H1 (cell line): ENCODE measurements at regions not wholly inside any gene's neighbourhood (a gene's known extent, or its start where the extent isn't known, plus 50 kb on each side); places are given as distances from the start of the nearest gene placed in this dataset.

Experiments used
- CTCF ChIA-PET: fragments of 300-600 bp; sonication (Branson Sonifier 250); formaldehyde crosslinking; loops from one replicate; lab custom pipeline; 2021; ENCODE audit not compliant: partially characterized antibody; lab: Charles Lee
- POLR2A ChIA-PET: fragments of 300-600 bp; sonication (Branson Sonifier 250); formaldehyde crosslinking; loops from one replicate; lab custom pipeline; 2021; ENCODE audit warnings: inconsistent platforms; ENCODE audit not compliant: partially characterized antibody; lab: Charles Lee
- DNase-seq, 2 experiments: peaks; one replicate each; pipeline versions ENCODE4 v3.0.0 to v3.0.0-alpha.2; 2010 to 2022; ENCODE audit warnings: low spot score in 2 of 2, low read depth in 1 of 2, mixed read lengths in 1 of 2
- FAIRE-seq: peaks from 2 replicates; lab custom pipeline; 2011; peaks lifted over from hg19 to GRCh38; lab: Jason Lieb, UNC
- H2AFZ ChIP-seq: 2 replicates; pipeline ENCODE4 v1.8.1; 2012; ENCODE audit warnings: low read length, inconsistent platforms
- H2AK5ac ChIP-seq: 2 replicates; pipeline ENCODE4 v1.6.1; 2013; ENCODE audit warnings: low read depth, low read length
- H2BK120ac ChIP-seq: replicated peaks from 2 replicates; pipeline ENCODE3; 2013; ENCODE audit warnings: low read depth, low read length, inconsistent platforms
- H2BK12ac ChIP-seq: 2 replicates; pipeline ENCODE4 v1.6.1; 2013; ENCODE audit warnings: low read depth, low read length
- H2BK15ac ChIP-seq: 2 replicates; pipeline ENCODE4 v1.6.1; 2013; ENCODE audit warnings: low read length
- H2BK20ac ChIP-seq: 2 replicates; pipeline ENCODE4 v1.6.1; 2013; ENCODE audit warnings: low read length
- H2BK5ac ChIP-seq: 2 replicates; pipeline ENCODE4 v1.6.1; 2013; ENCODE audit warnings: low read depth, low read length
- H3K14ac ChIP-seq: 2 replicates; pipeline ENCODE4 v1.6.1; 2013; ENCODE audit warnings: inconsistent platforms; ENCODE audit not compliant: insufficient read length
- H3K18ac ChIP-seq: 2 replicates; pipeline ENCODE4 v1.6.1; 2013; ENCODE audit warnings: low read length; ENCODE audit errors: extremely low read depth
- H3K23ac ChIP-seq: 2 replicates; pipeline ENCODE4 v1.6.1; 2013; ENCODE audit warnings: inconsistent platforms; ENCODE audit not compliant: insufficient read length
- H3K23me2 ChIP-seq: 2 replicates; pipeline ENCODE4 v1.6.1; 2013; ENCODE audit warnings: low read depth, low read length
- H3K27ac ChIP-seq: 2 replicates; pipeline ENCODE4 v1.6.1; 2011; ENCODE audit warnings: low read depth, low read length, inconsistent platforms
- H3K27me3 ChIP-seq, 4 experiments: replicated peaks in 1 of 4; 1 replicate in 1 of 4; 2 replicates in 3 of 4; pipeline versions ENCODE4 v1.6.1 to v1.8.1; 2011 to 2013; ENCODE audit warnings: low read length in 3 of 4, mild to moderate bottlenecking in 3 of 4, inconsistent platforms in 2 of 4, mixed read lengths in 2 of 4, moderate library complexity in 1 of 4; ENCODE audit not compliant: control insufficient read depth in 3 of 4, insufficient read depth in 3 of 4; ENCODE audit errors: extremely low read depth in 1 of 4
- H3K36me3 ChIP-seq, 4 experiments: 2 replicates each; pipeline versions ENCODE4 v1.6.1 to v1.8.1; 2011 to 2013; ENCODE audit warnings: mild to moderate bottlenecking in 4 of 4, low read length in 3 of 4, moderate library complexity in 2 of 4, control low read depth in 1 of 4, inconsistent platforms in 1 of 4; ENCODE audit not compliant: insufficient read depth in 4 of 4, control insufficient read depth in 2 of 4
- H3K4ac ChIP-seq: replicated peaks from 2 replicates; pipeline ENCODE3; 2013; ENCODE audit warnings: low read length, low read depth, mixed read lengths, inconsistent platforms; ENCODE audit not compliant: insufficient read length
- H3K4me1 ChIP-seq, 4 experiments: replicated peaks in 1 of 4; 1 replicate in 1 of 4; 2 replicates in 3 of 4; pipeline versions ENCODE4 v1.6.1 to v1.8.1; 2011 to 2013; ENCODE audit warnings: low read length in 3 of 4, inconsistent platforms in 2 of 4, mixed read lengths in 1 of 4; ENCODE audit not compliant: insufficient read depth in 4 of 4, control insufficient read depth in 3 of 4
- H3K4me2 ChIP-seq, 2 experiments: 2 replicates each; pipeline versions ENCODE4 v1.6.1 to v1.8.1; 2011 to 2013; ENCODE audit warnings: low read depth in 2 of 2, low read length in 2 of 2, control low read depth in 1 of 2, inconsistent platforms in 1 of 2, mild to moderate bottlenecking in 1 of 2; ENCODE audit not compliant: insufficient read depth in 1 of 2
- H3K4me3 ChIP-seq, 4 experiments: fragments of 200-600, 300-600 bp in 1 of 4; sonication (generic), shearing (Covaris generic), sonication (Bioruptor Twin) in 1 of 4; 2 replicates each; pipeline versions ENCODE4 v1.5.1 to v1.8.1; 2011 to 2016; ENCODE audit warnings: low read length in 4 of 4, low read depth in 3 of 4, control low read depth in 2 of 4, inconsistent platforms in 2 of 4, mild to moderate bottlenecking in 2 of 4, mixed read lengths in 1 of 4, moderate library complexity in 1 of 4; ENCODE audit not compliant: insufficient read depth in 2 of 4; ENCODE audit errors: extremely low read depth in 1 of 4
- H3K56ac ChIP-seq: replicated peaks from 2 replicates; pipeline ENCODE3; 2013; ENCODE audit warnings: low read depth, mild to moderate bottlenecking, mixed read lengths, low read length, inconsistent platforms; ENCODE audit not compliant: insufficient read length
- H3K79me1 ChIP-seq: 2 replicates; pipeline ENCODE4 v1.6.1; 2013; ENCODE audit warnings: low read depth, low read length, control low read depth
- H3K79me2 ChIP-seq, 2 experiments: 2 replicates each; pipeline versions ENCODE4 v1.6.1 to v1.8.1; 2012 to 2013; ENCODE audit warnings: low read length in 2 of 2, mild to moderate bottlenecking in 2 of 2, inconsistent platforms in 1 of 2; ENCODE audit not compliant: insufficient read depth in 2 of 2, control insufficient read depth in 1 of 2
- H3K9ac ChIP-seq, 4 experiments: replicated peaks in 1 of 4; 1 replicate in 1 of 4; 2 replicates in 3 of 4; pipeline versions ENCODE4 v1.6.1 to v1.8.1; 2011 to 2013; ENCODE audit warnings: low read depth in 3 of 4, low read length in 3 of 4, control low read depth in 2 of 4, mild to moderate bottlenecking in 2 of 4, moderate library complexity in 2 of 4, inconsistent platforms in 1 of 4; ENCODE audit errors: extremely low read depth in 1 of 4
- H3K9me3 ChIP-seq, 2 experiments: 2 replicates each; pipeline versions ENCODE4 v1.6.1 to v1.8.1; 2012 to 2013; ENCODE audit warnings: mild to moderate bottlenecking in 2 of 2, moderate library complexity in 2 of 2, control low read depth in 1 of 2, inconsistent platforms in 1 of 2, low read depth in 1 of 2, low read length in 1 of 2, mixed read lengths in 1 of 2; ENCODE audit not compliant: insufficient read depth in 2 of 2
- H4K20me1 ChIP-seq, 2 experiments: replicated peaks in 1 of 2; 2 replicates each; pipeline versions ENCODE3 to v1.8.1; 2011 to 2013; ENCODE audit warnings: inconsistent platforms in 2 of 2, low read length in 2 of 2, mild to moderate bottlenecking in 1 of 2; ENCODE audit not compliant: insufficient read depth in 2 of 2, control insufficient read depth in 1 of 2
- H4K5ac ChIP-seq: 2 replicates; pipeline ENCODE4 v1.6.1; 2013; ENCODE audit warnings: low read length, low read depth, mixed read lengths, inconsistent platforms; ENCODE audit not compliant: insufficient read length
- H4K8ac ChIP-seq: 2 replicates; pipeline ENCODE4 v1.8.0; 2013; ENCODE audit warnings: mild to moderate bottlenecking, moderate library complexity, low read length, inconsistent platforms; ENCODE audit not compliant: insufficient read depth; ENCODE audit errors: extremely low read depth
- H4K91ac ChIP-seq: replicated peaks from 2 replicates; pipeline ENCODE3; 2013; ENCODE audit warnings: low read length, mixed read lengths, inconsistent platforms; ENCODE audit not compliant: insufficient read length
- E2F6 ChIP-seq: IDR thresholded peaks from 2 replicates; pipeline ENCODE4 v1.6.1; 2012; ENCODE audit warnings: inconsistent platforms
- TAF1 ChIP-seq: IDR thresholded peaks from 2 replicates; pipeline ENCODE4 v1.6.1; 2011; ENCODE audit warnings: mild to moderate bottlenecking, low read depth, low read length
- WGBS, 2 experiments: shearing (Covaris generic) in 1 of 2; methylation state at CpG; one replicate each; pipeline versions ENCODE4 v1.1.6 to v1.1.7; 2013 to 2015; ENCODE audit warnings: low lambda C conversion rate in 2 of 2, mixed read lengths in 2 of 2, inconsistent platforms in 1 of 2, low coverage in 1 of 2, missing lambda C conversion rate in 1 of 2; ENCODE audit not compliant: insufficient replicate concordance in 2 of 2, insufficient coverage in 1 of 2, insufficient read length in 1 of 2; ENCODE audit errors: extremely low coverage in 1 of 2, missing lambda C conversion rate in 1 of 2; 5-methylcytosine and 5-hydroxymethylcytosine counted together
- TF ChIP-seq, protein P1 (sequence below): IDR thresholded peaks from 2 replicates; pipeline ENCODE4 v1.6.1; 2012; ENCODE audit warnings: inconsistent platforms

GRCh38 chr3:162586591-162586990 is 1090.0 kb downstream of the OTOL1 start:
- Histone ChIP-seq H2BK20ac (no peak overlapping the region), H3K27me3 (no peaks in the 10 kb centered on the region), H2AK5ac (no peak overlapping the region), H3K27ac (no peak overlapping the region), H4K91ac (no peak overlapping the region), H3K9ac (no peak overlapping the region), H4K8ac (no peak overlapping the region), H3K4me3 (no peak overlapping the region), H3K79me1 (no peaks in the 10 kb centered on the region), H2BK5ac (no peak overlapping the region), H2BK120ac (no peak overlapping the region), H3K4me1 (peaks cover 0 to 3% (median 0%) of the 10 kb centered on the region in 4 experiments; a peak in 1 of 7 replicates), H3K9me3 (no peaks in the 10 kb centered on the region), H3K23me2 (no peaks in the 10 kb centered on the region), H3K4ac (no peak overlapping the region), H3K23ac (no peak overlapping the region), H4K5ac (no peak overlapping the region), H3K36me3 (no peaks in the 10 kb centered on the region), H4K20me1 (no peaks in the 10 kb centered on the region), H3K14ac (no peak overlapping the region), H2BK12ac (no peak overlapping the region), H2BK15ac (no peak overlapping the region), H3K4me2 (no peak overlapping the region), H3K18ac (no peak overlapping the region), H3K79me2 (no peaks in the 10 kb centered on the region), H3K56ac (no peak overlapping the region), H2AFZ (no peak overlapping the region)
- FAIRE-seq (no peak), DNase-seq (no peak)
- ChIA-PET CTCF (no interaction called here), POLR2A (no interaction called here)
- TF ChIP-seq, protein P1, sequence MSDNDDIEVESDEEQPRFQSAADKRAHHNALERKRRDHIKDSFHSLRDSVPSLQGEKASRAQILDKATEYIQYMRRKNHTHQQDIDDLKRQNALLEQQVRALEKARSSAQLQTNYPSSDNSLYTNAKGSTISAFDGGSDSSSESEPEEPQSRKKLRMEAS = peak; percentile 27; the same call in 1 of the 2 replicates
- TF ChIP-seq E2F6 = peak; percentile 81
- TF ChIP-seq TAF1 = no peak
- 81% methylated on average over 4 of the region's 4 CpGs; no CpG with 5 or more reads in 1 of the 2 experiments for WGBS, 2 experiments
